CD4-positive, CD25-positive, alpha-beta regulatory T cell (primary cell): ENCODE measurements at regions not wholly inside any gene's neighbourhood (a gene's known extent, or its start where the extent isn't known, plus 50 kb on each side); places are given as distances from the start of the nearest gene placed in this dataset.
"Not testable (repeated sequence)": the region's sequence is repeated elsewhere in the genome, so short reads cannot be mapped to it uniquely, and the experiment has no call there.

ENCODE experiments used
- ATAC-seq, 2 donors: fragments of 150-1000 bp; cut with Tn5 transposase; one replicate each; pipeline ENCODE4 v1.10.0; 2021; ENCODE audit warnings: low read depth in 2 of 2, moderate number of reproducible peaks in 2 of 2, moderate library complexity in 1 of 2
- DNase-seq, 3 donors: peaks; one replicate each; pipeline versions ENCODE4 v3.0.0 to v3.0.0-alpha.2; 2012 to 2022; ENCODE audit warnings: mixed read lengths in 1 of 3
- H3K27ac ChIP-seq: one replicate; pipeline ENCODE4 v1.7.0; 2013; ENCODE audit warnings: mild to moderate bottlenecking, low read length; ENCODE audit not compliant: insufficient read depth, poor library complexity, severe bottlenecking
- H3K27me3 ChIP-seq: one replicate; pipeline ENCODE4 v1.7.0; 2013; ENCODE audit warnings: low read length; ENCODE audit not compliant: control insufficient read depth, insufficient read depth
- H3K36me3 ChIP-seq: one replicate; pipeline ENCODE4 v1.7.0; 2013; ENCODE audit warnings: mild to moderate bottlenecking, low read length, moderate library complexity; ENCODE audit not compliant: control insufficient read depth, insufficient read depth
- H3K4me1 ChIP-seq: 2 replicates; pipeline ENCODE4 v1.7.0; 2013; ENCODE audit warnings: mild to moderate bottlenecking, low read length; ENCODE audit not compliant: insufficient read depth, control insufficient read depth, poor library complexity, severe bottlenecking
- H3K4me3 ChIP-seq: one replicate; pipeline ENCODE4 v1.7.0; 2013; ENCODE audit warnings: low read depth, mild to moderate bottlenecking, low read length, moderate library complexity
- H3K9me3 ChIP-seq, 2 experiments: 1 replicate in 1 of 2; 2 replicates in 1 of 2; pipeline ENCODE4 v1.7.0; 2013; ENCODE audit warnings: low read length in 2 of 2, mild to moderate bottlenecking in 1 of 2, moderate library complexity in 1 of 2; ENCODE audit not compliant: control insufficient read depth in 2 of 2
- H3K27ac Mint-ChIP-seq, 3 donors: one replicate each; pipeline ENCODE4 v1.8.0; 2020 to 2022; ENCODE audit warnings: mild to moderate bottlenecking in 3 of 3, mixed read lengths in 3 of 3, moderate library complexity in 2 of 3
- H3K27me3 Mint-ChIP-seq: one replicate; pipeline ENCODE4 v1.8.0; 2022; ENCODE audit warnings: mild to moderate bottlenecking, mixed read lengths
- H3K36me3 Mint-ChIP-seq: one replicate; pipeline ENCODE4 v1.8.0; 2020; ENCODE audit warnings: mixed read lengths
- H3K4me1 Mint-ChIP-seq, 4 donors: one replicate each; pipeline ENCODE4 v1.8.0; 2020 to 2022; ENCODE audit warnings: mixed read lengths in 4 of 4, mild to moderate bottlenecking in 1 of 4
- H3K4me3 Mint-ChIP-seq, 4 donors: one replicate each; pipeline ENCODE4 v1.8.0; 2020 to 2022; ENCODE audit warnings: mild to moderate bottlenecking in 4 of 4, mixed read lengths in 4 of 4, moderate library complexity in 3 of 4
- H3K9me3 Mint-ChIP-seq, 7 donors: one replicate each; pipeline ENCODE4 v1.8.0; 2020 to 2022; ENCODE audit warnings: mixed read lengths in 7 of 7, mild to moderate bottlenecking in 3 of 7, moderate library complexity in 2 of 7

DNA sequence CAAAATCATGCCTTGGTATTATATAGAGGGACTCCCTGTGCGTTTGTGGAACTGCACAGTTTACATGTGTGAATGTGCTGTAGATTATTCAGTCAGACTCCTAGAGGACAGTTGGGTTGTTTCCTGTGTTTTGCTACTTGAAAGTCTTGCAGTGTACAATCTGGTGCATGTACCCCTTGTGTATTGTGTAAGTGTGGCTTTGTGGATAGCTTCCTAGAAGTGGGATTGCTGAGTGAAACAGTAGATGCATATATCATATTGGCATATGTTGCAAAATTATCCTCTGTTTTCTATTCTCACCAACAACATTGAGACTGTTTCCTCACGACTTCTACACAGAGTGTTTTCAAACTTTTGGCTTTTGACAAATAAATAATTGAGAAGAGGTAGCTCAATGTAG lies 263.7 kb downstream of the MAP2K6 start:
- DNase-seq (no peak), ATAC-seq (no peak)
- H3K27ac Mint-ChIP-seq, result no peak overlapping the region
- no peaks in the 10 kb centered on the region for H3K4me1 Mint-ChIP-seq
- Histone ChIP-seq H3K36me3 (no peaks in the 10 kb centered on the region), H3K27ac (no peak overlapping the region), H3K9me3 (no peaks in the 10 kb centered on the region), H3K27me3 (no peaks in the 10 kb centered on the region), H3K4me3 (no peak overlapping the region), H3K4me1 (no peaks in the 10 kb centered on the region)
- no peaks in the 10 kb centered on the region for H3K27me3 Mint-ChIP-seq
- H3K36me3 Mint-ChIP-seq, result no peaks in the 10 kb centered on the region
- peaks cover 0 to 4% (median 0%) of the 10 kb centered on the region in 7 donors for H3K9me3 Mint-ChIP-seq
- no peak overlapping the region for H3K4me3 Mint-ChIP-seq

- Mint-ChIP-seq H3K27me3 (no peaks in the 10 kb centered on the region), H3K4me1 (no peaks in the 10 kb centered on the region), H3K27ac (no peak overlapping the region), H3K36me3 (no peaks in the 10 kb centered on the region), H3K4me3 (no peak overlapping the region), H3K9me3 (peaks cover 0 to 4% (median 2%) of the 10 kb centered on the region in 7 donors)
- Histone ChIP-seq H3K4me3 (no peak overlapping the region), H3K27me3 (no peaks in the 10 kb centered on the region), H3K9me3 (no peaks in the 10 kb centered on the region), H3K27ac (no peak overlapping the region), H3K36me3 (no peaks in the 10 kb centered on the region), H3K4me1 (no peaks in the 10 kb centered on the region)
- ATAC-seq (no peak), DNase-seq (no peak)
These were observed 265.3 kb downstream of the MAP2K6 start for GRCh38 chr17:69679829-69680228.

GRCh38 chr17:69684251-69684650 lies 269.8 kb downstream of the MAP2K6 start:
- Mint-ChIP-seq H3K27me3 (no peaks in the 10 kb centered on the region), H3K4me3 (no peak overlapping the region), H3K9me3 (peaks cover 2 to 9% (median 6%) of the 10 kb centered on the region in 7 donors), H3K27ac (no peak overlapping the region), H3K36me3 (no peaks in the 10 kb centered on the region), H3K4me1 (no peaks in the 10 kb centered on the region)
- Histone ChIP-seq H3K9me3 (peaks cover 0 to 3% of the 10 kb centered on the region in 2 experiments), H3K36me3 (no peaks in the 10 kb centered on the region), H3K4me1 (no peaks in the 10 kb centered on the region), H3K27me3 (no peaks in the 10 kb centered on the region), H3K27ac (no peak overlapping the region), H3K4me3 (no peak overlapping the region)
- ATAC-seq (no peak), DNase-seq (no peak)

- DNase-seq, H3K36me3 ChIP-seq, H3K4me1 ChIP-seq, H3K4me3 ChIP-seq, H3K27me3 Mint-ChIP-seq, H3K27ac Mint-ChIP-seq, H3K27ac ChIP-seq, H3K36me3 Mint-ChIP-seq, H3K4me3 Mint-ChIP-seq, H3K27me3 ChIP-seq, ATAC-seq, H3K4me1 Mint-ChIP-seq, H3K9me3 ChIP-seq: not testable (repeated sequence)
- peaks cover 2 to 10% (median 8%) of the 10 kb centered on the region in 7 donors for H3K9me3 Mint-ChIP-seq
These were observed 270.7 kb downstream of the MAP2K6 start for GRCh38 chr17:69685150-69685549.

DNA sequence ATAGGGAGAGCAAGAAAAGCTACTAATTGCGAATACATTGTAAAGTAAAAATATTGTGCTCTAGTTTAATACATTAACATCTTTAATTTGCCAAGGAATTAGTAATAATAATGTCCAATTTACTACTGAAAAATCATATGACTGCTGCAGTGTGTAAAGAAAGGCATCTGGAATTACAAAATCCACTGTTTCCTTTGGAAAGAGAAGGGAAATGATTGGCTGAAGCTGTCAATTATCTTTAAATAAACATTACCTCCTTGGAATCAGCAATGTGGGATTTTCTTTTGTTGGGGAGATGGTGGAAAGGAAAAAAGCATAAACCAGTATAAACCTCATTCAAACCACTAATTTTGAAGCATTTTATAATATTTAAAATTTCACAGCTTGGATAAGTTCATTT lies 276.0 kb downstream of the MAP2K6 start:
- Mint-ChIP-seq H3K4me3 (no peak overlapping the region), H3K4me1 (no peaks in the 10 kb centered on the region), H3K36me3 (no peaks in the 10 kb centered on the region), H3K9me3 (peaks cover 2 to 10% (median 6%) of the 10 kb centered on the region in 7 donors), H3K27ac (no peak overlapping the region), H3K27me3 (no peaks in the 10 kb centered on the region)
- ATAC-seq (no peak), DNase-seq (no peak)
- Histone ChIP-seq H3K36me3 (no peaks in the 10 kb centered on the region), H3K9me3 (peaks cover 0 to 3% of the 10 kb centered on the region in 2 experiments), H3K27ac (no peak overlapping the region), H3K4me3 (no peak overlapping the region), H3K4me1 (no peaks in the 10 kb centered on the region), H3K27me3 (no peaks in the 10 kb centered on the region)

- Histone ChIP-seq H3K9me3 (peaks cover 0 to 3% of the 10 kb centered on the region in 2 experiments), H3K4me1 (no peaks in the 10 kb centered on the region), H3K36me3 (no peaks in the 10 kb centered on the region), H3K4me3 (no peak overlapping the region), H3K27ac (no peak overlapping the region), H3K27me3 (no peaks in the 10 kb centered on the region)
- H3K27ac Mint-ChIP-seq, result no peak overlapping the region
- H3K27me3 Mint-ChIP-seq, result no peaks in the 10 kb centered on the region
- H3K36me3 Mint-ChIP-seq, result no peaks in the 10 kb centered on the region
- no peaks in the 10 kb centered on the region for H3K4me1 Mint-ChIP-seq
- DNase-seq (no peak), ATAC-seq (no peak)
- peaks cover 4 to 10% (median 6%) of the 10 kb centered on the region in 7 donors for H3K9me3 Mint-ChIP-seq
- H3K4me3 Mint-ChIP-seq, result no peak overlapping the region
These were observed 277.7 kb downstream of the MAP2K6 start for GRCh38 chr17:69692171-69692570.

DNA sequence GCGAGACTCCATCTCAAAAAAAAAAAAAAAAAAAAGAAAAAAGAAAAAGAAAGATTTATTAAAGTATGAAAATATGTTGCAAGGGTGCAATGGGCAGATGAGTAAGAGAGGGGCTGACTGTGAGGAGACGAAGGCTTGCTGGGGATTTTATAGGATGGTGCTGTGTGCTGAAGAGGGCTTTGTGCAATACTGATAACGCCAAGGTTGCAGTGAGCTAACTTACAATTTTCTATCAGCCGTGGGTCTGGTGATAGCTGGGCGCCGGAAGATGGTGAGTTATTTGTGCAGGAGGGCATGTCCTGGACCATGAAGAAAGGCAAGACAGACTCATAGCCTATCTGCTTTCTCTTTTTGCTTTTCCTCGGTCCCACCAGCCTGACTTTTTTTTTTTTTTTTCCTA lies 281.1 kb downstream of the MAP2K6 start:
- Mint-ChIP-seq H3K27ac (no peak overlapping the region), H3K4me1 (no peaks in the 10 kb centered on the region), H3K36me3 (no peaks in the 10 kb centered on the region), H3K9me3 (peaks cover 4 to 16% (median 8%) of the 10 kb centered on the region in 7 donors), H3K4me3 (no peak overlapping the region), H3K27me3 (no peaks in the 10 kb centered on the region)
- no peak overlapping the region for H3K27ac ChIP-seq
- DNase-seq, result no peak
- H3K9me3 ChIP-seq, result peaks cover 0 to 11% of the 10 kb centered on the region in 2 experiments
- H3K36me3 ChIP-seq, result no peaks in the 10 kb centered on the region
- H3K4me3 ChIP-seq, result no peak overlapping the region
- no peaks in the 10 kb centered on the region for H3K4me1 ChIP-seq
- no peaks in the 10 kb centered on the region for H3K27me3 ChIP-seq
- no peak for ATAC-seq

DNA sequence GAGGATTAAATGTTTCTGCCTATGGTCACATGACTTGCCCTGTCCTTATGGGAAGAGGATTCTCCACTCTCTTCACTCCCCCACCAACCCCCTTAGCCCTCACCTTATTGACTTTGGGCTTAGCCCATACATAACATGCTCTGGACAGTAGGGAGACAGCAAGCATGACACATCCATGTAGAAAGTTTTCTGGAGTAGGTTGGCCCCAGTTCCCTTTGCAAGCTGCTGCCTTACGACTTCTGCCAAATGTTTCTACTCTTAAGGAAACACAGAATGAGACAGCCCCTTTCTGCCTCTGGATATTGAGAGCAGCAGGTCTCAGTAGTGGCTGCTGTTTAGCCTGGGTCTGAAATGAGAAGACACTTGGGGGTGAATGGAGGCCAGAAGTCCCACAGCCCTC lies 282.2 kb downstream of the MAP2K6 start:
- H3K4me1 ChIP-seq, result no peaks in the 10 kb centered on the region
- no peaks in the 10 kb centered on the region for H3K27me3 ChIP-seq
- no peak for DNase-seq
- Mint-ChIP-seq H3K27ac (no peak overlapping the region), H3K27me3 (no peaks in the 10 kb centered on the region), H3K4me1 (no peaks in the 10 kb centered on the region), H3K4me3 (no peak overlapping the region), H3K36me3 (no peaks in the 10 kb centered on the region), H3K9me3 (peaks cover 4 to 16% (median 9%) of the 10 kb centered on the region in 7 donors)
- no peaks in the 10 kb centered on the region for H3K36me3 ChIP-seq
- ATAC-seq, result no peak
- no peak overlapping the region for H3K27ac ChIP-seq
- peaks cover 0 to 11% of the 10 kb centered on the region in 2 experiments for H3K9me3 ChIP-seq
- no peak overlapping the region for H3K4me3 ChIP-seq
